CD4-positive, alpha-beta T cell treated with Interleukin-15 for 4 hours (primary cell): ENCODE measurements at regions not wholly inside any gene's neighbourhood (a gene's known extent, or its start where the extent isn't known, plus 50 kb on each side); places are given as distances from the start of the nearest gene placed in this dataset.
"Not testable (repeated sequence)": the region's sequence is repeated elsewhere in the genome, so short reads cannot be mapped to it uniquely, and the experiment has no call there.

Experiments used
- DNase-seq: peaks from one replicate; pipeline ENCODE4 v3.0.0-alpha.2; 2020; ENCODE audit warnings: low spot score

DNA sequence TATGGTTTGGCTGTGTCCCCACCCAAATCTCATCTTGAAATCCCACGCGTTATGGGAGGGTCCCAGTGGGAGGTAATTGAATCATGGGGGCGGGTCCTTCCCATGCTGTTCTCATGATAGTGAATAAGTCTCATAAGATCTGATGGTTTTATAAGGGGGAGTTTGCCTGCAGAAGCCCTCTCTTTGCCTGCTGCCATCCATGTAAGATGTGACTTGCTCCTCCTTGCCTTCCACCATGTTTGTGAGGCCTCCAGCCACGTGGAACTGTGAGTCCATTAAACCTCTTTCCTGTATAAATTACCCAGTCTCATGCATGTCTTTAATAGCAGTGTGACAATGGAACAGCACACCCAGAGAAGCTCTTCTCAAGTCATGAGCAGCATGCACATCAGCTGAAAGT is 119.1 kb upstream of the CARD11 start:
- not testable (repeated sequence) for DNase-seq

DNA sequence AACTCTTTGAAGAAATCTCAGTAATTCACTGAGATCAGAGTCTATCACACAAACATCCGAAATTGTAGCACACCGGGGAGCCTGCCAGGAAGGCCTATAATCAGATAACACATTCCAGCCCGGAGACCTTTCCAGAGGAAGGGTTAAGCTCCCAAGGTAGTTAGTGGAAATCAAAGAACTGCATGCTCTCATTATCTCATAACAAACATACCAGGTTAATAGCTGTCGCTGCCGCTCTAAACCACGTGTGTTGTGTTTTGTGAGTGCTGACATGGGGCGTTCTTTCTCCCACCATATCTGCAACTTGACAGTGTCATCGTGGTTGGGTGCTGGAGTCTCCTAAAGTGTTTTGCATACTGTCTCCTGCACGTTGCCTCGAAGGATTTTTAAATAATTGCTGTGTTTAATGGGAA is 120.7 kb upstream of the CARD11 start:
- DNase-seq, result no peak

DNA sequence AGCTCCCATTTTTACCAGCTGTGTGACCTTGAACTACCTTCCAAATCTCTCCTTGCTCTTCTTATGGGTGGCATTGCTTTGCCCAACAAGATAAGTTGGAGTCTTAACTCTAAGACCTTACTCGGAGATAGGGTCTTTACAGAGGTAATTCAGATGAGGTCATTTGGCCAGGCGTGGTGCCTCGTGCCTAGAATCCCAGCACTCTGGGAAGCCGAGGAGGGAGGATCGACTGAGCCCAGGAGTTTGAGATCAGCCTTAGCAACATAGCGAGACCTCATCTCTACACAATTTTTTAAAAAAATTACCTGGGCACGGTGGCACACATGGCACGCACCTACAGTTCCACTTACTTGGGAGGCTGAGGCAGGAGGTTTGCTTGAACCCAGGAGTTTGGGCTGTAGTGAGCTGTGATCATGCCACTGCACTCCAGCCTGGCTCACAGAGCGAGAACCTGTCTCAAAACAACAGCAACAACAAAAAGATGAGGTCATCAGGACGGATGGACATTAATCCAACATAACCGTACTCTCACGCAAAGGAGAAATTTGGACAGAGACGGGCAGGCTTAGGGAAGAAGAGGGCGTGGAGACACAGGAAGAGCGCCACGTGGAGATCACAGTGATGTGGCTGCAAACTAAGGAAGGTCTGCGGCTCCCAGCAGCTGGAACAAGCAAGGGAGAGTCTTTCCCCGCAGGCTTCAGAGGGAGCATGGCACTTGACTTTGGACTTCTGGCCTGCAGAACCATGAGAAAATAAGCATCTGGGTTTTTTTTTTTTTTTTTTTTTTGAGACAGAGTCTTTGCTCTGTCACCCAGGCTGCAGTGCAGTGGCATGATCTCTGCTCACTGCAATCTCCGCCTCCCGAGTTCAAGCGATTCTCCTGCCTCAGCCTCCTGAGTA is 122.3 kb upstream of the CARD11 start:
- DNase-seq, result no peak

DNA sequence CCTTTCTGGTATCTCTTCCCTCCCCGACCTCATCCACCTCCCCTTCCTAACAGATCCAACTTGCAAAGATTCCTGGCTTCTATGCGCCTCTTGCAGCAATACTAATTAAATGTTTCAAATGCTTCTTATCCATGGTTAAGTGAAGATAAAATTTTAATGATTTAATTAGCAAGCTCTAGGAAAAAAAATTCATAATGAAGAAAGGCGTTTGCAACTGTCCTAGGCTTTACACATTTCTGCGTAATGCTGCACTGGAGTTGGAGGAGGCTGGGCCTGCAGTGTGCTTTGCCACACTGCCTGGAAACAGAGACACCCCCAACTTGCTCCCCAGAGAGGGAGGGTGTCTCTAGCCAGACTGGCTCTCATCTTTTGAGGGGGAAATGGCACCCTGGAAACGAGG is 123.9 kb upstream of the CARD11 start:
- DNase-seq, result no peak

DNA sequence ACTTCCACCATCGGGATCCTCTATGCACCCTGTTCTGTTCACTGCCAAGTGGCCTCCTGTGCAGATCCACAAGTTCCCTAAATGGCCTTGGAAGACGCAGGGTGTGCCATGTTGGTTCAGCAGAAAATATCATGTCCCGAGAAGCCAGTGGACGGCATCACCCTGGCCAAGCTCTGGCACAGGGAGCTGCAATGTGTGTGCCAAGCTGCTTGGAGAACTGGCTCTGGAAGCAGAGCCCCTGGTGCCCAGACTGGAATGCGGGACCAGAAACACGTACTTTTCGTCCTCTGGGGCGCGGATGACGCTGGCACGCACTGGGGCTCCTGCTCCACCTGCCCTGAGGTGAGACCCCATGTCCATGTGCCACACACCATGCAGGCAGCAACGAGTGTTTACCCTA is 124.7 kb upstream of the CARD11 start:
- no peak for DNase-seq

DNA sequence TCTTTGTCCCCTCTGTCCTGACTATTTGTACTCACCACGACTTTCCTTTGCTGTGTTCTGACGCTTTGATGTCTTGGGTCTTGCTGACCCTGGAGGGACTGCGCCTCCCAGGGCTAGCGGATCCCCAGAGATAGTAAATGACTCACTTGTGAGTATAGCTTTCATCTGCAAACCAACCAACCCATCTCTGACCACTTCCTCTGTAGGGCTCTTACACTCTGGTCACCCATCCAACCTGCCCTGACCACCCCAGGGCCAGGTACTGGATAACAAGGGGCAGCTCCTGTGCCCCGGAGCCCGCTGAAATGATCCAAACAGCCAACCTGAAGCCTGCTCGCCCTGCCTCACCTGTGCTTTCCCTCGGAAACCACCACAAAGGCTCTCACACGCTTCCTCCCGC is 125.2 kb upstream of the CARD11 start:
- DNase-seq, result no peak

DNA sequence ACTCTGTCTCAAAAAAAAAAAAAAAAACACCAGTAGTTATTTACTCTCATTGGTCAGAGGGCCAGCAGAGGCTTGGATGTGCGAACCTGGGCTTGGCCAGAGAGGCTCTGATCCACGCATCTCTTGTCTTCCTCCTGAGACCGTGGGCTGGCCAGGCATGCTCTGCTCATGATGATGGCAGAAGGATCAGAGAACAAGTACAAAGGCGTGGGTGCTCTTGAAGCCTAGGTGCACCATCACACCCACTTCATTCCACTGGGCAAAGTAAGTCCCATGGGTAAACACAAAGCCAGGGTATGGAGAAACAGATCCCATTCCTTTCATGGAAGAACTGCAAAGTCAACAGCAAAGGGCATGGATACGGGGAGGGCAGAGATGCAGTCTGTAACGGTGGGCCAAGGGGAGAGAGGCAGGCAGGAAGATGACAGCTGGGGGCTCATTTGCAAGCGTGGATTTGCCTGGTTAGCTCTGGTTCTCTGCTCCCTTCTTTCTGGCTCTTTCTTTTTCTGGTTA is 128.2 kb upstream of the SDK1 start:
- no peak for DNase-seq

DNA sequence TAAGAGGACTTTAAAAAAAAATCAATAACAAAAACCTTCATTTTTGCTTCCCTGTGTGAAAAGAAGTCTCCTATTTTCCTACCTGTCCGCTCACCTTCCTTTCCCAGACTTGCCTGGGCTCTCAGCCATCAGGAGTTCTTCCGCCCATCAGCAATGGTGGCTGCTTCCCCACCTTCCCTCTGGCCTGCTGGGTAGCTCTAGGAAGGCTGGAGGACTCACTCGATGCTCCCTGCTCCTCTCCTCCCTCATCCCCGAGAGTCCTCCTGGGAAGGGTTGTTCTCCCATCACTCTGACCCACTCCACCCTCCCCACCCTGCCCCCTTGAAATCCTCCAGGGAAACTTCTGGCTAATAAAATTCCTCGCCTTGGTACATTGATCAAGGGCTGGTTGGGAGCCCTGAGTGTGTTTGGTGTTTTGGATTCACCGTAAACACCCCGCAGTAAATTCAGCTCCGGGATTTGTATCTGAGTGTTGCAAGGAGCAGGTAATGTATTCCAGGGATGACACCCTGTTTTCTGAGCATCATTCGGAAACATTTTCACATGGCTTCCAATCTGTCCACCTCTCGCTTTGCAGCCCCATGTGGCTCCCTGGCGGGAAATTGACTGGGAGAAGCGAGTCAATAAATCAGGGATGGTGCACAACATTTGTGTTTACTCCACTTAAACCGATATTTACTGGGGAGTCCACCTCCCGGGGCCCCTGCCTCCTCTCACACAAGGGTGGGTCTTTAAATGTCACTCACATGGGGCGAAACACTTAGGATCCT is 126.4 kb upstream of the SDK1 start:
- no peak for DNase-seq

DNA sequence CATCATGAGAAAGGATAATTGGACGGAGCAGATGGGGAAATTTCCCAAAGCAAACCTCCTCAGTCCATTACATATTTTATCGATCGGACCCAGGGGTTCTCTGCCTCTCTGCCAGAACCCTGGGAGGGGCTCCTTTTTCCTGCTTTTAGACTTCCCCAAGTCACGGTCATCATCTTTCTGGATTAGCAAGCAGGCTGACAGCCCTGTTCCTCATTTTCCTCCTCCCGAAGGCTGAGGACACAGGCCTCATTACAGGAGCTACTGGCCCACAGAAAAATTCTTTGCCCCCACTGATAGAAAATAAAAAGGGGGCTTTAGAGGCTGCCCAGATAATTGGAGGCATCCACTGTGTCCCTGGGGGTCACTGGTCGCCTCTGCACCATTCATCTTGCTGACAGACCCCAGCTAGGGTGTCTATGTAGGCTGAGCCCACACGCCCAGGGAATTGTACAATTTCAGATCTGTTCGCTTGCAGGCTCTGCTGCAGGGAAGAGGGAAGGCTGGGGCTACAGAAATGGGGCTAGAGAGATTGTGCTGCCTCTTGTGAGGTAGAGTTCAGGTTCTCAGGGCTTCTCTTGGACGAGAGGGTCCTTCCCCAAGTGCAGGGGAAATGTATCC is 125.7 kb upstream of the SDK1 start:
- DNase-seq, result no peak

DNA sequence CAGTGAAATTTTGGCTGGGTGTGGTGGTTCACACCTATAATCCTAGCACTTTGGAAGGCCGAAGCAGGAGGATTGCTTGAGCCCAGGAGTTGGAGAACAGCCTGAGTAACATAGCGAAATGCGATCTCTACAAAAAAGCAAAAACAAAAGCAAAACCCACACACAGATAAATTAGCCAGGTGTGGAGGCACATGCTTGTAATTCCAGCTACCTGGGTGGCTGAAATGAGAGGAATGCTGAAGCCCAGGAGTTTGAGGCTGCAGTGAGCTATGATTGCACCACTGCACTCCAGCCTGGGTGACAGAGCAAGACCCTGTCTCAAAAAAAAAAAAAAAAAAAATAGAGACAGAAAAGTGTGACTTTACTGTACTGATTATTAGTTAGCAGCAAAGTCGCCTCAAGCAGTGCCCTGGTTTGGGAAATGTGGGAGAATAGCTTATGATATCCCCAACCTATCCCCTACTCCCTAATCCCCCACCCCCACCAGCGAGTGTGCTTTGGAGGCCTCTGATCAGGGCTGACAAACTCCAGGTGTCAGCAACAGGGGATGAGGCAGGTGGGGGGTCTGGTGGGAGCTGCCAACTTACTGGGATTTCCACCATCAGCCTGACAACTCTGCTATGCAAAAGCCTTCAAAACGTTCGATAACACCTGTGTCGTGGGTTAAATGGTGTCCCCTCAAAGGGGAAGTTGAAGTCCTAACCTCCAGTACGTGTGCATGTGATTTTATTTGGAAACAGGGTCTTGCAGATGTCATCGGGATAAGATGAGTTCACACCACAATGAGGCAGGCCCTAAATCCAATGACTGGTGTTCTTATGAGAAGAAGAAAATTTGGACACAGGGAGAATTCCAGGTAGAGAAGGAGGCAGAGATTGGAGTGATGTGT is 124.7 kb upstream of the SDK1 start:
- DNase-seq, result no peak

DNA sequence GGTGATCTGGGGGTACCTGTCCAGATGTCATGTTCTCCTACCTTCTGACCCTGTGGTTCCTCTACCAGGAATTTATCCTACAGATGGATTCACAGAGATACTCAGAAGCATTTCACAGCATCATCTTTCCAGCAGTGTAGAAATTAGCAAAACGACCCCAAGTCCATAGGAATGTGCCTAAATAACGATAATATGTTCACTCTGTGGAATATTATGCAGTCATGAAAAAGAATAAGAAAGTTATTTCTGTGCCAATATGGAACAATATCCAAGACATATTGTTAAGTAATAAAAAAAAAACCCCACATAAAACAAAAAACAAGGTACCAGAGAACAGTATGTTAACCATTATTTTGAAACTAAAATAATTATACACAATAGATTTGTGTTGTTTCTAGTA is 123.8 kb upstream of the SDK1 start:
- DNase-seq, result no peak

DNA sequence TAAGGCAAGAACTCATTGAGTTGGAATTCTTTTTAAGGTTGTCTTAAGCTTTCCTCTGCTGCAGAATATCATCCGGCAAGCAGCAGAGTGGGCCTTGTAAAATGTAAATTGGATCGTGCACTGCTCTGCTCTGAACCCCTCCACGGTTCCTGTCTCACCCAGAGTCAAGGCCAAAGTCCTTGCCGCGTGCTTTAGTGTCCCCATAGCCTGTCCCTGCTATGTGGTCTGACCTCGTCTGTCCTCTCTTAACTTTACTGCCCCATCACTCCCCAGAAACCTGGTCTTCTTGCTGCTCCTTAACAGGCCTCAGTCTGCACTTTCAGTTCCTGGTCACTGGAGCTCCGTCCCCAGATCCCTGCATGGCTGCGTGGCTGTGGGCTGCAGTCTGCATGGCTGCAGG is 121.6 kb upstream of the SDK1 start:
- DNase-seq, result no peak

DNA sequence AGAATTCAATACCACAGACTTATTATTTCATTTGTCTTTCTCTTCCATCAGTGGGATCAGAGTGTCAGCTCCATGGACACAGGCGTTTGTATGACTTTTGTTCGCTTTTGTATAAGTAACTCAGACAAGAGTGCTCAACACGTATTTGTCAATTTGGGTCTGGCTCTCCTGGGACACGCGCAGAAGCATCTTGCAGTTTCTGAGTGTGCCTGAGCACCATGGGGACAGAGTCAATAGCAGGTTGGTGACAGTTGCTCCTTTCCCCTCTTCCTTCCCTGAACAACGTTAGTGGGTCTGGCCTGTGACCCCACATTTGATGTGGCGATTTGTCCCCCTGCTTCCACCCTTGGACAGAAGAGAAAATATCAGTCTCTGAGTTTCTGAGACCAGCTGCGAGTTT is 120.4 kb upstream of the SDK1 start:
- DNase-seq, result no peak

DNA sequence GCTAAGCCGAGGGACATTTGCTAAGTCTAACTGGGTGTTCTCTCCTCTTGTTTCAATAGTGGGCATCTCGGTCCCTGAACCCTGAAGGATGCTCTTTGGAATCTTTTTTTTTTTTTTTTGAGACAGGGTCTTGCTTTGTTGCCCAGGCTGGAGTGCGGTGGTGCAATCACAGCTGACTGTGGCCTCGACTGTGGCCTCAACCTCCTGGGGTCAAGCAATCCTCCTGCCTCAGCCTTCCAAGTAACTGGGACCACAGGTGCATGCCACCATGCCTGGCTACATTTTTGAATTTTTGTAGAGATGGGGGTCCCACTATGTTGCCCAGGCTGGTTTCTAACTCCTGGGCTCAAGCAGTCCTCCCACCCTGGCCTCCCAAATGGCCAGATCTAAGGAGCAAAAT is 119.0 kb upstream of the SDK1 start:
- not testable (repeated sequence) for DNase-seq

DNA sequence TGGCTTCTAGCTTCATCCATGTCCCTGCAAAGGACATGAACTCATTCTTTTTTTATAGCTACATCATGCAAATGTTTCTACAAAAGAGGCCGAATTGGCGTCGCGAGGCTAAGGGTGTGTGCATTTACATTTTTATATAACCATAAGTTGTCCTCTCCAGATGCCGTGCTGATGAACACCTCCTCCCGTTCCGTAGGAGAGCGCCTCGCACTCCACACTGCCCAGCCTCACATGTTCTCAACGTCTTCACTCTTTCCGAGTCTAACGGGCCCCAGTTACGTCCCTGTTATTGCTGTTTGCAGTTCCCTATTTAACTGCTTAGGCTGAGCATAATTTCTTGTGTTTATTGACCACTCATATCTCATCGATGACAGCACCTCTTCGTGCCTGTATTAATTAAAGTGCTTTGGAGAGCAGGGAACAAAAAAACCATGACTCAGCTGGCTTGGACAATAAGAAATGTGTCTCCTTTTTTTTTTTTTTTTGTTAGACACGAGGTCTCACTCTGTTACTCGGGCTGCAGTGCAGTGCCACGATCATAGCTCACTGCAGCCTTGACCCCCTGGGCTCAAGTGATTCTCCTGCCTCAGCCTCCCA is 113.5 kb upstream of the SDK1 start:
- no peak for DNase-seq

DNA sequence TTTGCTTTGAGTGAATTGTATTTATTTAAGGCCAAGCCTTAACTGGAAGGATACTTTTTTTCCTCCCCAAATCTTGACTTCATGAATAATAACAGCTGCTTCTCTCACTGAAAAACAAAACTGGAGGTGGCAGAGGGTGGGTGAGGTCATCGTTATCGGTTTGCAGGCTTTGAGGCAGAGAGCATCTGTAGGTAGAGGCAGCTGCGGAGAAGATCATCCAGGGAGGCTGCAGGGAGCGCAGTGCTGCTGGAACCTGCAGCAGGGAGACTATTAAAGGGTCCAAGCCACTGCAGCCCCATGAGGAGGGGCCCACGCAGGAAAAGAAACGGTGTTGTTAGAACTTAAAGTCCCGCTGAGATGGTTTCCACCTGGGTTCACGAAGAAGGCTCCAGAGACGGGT is 112.1 kb upstream of the SDK1 start:
- DNase-seq, result no peak

DNA sequence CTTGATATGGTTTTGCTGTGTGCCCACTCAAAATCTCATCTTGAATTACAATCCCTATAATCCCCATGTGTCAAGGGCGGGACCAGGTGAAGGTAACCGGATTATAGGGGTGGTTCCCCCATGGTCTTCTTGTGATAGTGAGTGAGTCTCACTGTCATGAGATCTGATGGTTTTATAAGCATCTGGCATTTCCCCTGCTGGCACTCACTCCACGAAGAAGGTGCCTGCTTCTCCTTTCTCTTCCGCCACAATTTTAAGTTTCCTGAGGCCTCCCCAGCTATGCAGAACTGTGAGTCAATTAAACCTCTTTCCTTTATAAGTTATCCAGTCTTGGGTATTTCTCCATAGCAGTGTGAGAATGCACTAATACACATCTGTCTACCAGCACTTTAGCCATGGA is 109.5 kb upstream of the SDK1 start:
- DNase-seq, result no peak

DNA sequence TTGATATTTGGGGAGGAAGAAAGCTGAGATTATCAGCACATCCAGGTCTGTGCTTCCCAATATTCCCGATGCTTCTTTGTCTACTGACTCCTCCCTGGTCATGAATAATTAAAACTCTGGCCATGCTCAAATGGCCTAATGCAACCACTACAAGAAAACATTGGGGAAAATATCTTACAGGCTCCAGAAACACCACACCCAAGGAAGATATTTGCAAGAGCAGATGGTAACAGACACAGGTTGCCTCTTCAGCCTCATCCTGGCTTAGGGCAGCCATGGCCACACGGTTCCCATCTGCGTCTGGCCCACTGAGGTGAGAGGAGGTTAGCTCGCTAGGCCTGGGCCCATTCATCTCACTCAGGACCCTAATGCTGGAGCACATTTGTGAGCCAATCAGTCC is 108.4 kb upstream of the SDK1 start:
- no peak for DNase-seq

DNA sequence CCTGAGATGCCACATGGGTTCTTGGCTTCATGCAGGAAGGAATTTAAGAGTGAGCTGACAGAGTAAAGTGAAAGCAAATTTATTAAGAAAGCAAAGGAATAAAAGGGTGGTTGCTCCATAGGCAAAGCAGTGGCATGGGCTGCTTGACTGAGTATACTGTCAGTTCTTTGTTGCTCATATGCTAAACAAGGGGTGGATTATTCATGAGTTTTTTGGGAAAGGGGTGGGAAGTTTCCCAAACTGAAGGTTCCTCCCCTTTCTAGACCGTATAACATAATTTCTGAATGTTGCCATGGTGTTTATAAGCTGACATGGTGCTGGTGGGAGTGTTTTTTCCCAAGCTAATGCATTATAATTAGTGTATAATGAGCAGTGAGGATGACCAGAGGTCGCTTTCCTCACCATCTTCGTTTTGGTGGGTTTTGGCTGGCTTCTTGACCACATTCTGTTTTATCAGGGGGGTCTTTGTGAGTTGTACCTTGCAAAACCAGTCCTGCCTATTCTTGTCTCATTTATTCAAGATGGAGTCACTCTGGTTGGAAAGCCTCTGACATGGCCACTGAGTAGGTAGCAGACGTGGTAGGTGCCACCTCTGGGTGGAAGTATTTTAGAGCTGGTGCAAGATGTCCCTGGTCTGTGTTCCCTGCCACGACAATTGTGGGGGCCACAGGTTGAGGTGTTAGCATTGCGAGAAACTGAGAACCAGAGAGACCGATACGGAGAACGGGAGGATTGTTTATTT is 107.5 kb upstream of the SDK1 start:
- no peak for DNase-seq

DNA sequence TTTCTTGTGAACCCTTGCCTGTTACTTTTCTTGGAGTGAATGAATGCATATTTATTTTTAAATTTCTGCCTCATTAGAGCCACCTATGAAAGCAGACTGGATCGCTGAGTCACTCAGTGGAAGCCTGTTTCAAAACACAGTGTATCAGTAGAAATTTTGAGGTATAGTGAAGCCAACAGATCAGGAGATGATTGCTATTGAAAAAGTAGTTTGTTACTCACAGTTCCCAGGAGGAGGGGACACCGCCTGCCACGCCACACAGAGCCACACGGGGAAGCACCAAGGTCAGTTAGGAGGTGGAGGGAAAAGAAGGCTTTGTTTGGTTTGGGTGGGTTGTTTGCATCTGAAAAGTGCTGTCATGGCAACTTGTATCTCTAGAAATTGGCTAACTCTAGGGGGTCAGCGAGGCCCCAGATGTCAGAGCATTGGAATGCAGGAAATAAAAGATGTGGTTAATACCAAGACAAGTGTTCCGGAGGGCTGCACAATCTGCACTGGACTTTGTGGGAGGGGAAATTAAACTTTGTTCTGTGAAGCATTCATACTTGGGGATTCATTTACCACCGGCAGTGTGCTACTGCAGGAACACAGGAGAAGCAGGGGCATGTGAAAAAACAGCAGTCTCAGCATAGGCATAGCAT is 106.4 kb upstream of the SDK1 start:
- DNase-seq, result no peak
